NCI-H460 (cell line): ENCODE measurements at regions not wholly inside any gene's neighbourhood (a gene's known extent, or its start where the extent isn't known, plus 50 kb on each side); places are given as distances from the start of the nearest gene placed in this dataset.

Source experiments
- DNase-seq: peaks from one replicate; pipeline ENCODE4 v3.0.0-alpha.2; 2016; ENCODE audit warnings: low read depth; ENCODE audit errors: extremely low read depth

DNA sequence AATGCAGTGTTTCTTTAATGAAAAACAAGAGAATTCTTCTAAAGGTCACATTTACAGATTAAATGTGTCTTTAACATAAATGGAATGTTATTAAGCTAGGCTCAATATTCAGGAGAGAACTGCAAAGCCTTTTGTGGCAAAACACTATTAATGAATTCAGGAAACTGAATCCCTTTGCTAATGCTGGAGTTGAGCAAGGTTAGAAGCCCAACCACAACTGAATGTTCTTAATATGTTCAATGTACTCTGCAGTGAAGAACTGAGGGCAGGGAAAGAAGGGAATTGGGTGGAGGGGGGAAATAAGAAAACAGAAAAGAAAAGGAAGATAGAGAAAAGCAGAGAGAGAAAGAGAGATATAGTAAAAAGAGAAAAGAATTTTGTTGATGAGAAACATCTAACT, 276.7 kb upstream of the TMEM161B start:
- DNase-seq = no peak

DNA sequence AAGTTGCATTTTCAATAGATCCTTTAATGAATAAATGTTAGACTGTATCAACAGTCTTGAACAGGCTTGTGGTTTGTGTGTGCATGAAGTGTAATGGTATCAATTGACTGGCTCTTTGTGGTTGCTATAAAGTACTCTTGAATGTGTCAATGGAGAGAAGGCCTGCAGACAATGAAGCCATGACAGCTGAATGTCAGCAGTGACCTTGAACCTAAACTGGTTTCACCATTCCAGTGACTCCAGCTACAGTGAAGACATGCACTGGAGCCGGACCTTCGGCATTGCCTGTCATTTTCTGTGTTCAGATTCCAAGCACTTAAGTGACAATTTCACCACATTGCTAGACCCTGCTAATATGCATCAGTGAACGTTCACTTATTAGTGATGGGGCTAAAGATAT, 276.0 kb upstream of the TMEM161B start:
- no peak for DNase-seq

DNA sequence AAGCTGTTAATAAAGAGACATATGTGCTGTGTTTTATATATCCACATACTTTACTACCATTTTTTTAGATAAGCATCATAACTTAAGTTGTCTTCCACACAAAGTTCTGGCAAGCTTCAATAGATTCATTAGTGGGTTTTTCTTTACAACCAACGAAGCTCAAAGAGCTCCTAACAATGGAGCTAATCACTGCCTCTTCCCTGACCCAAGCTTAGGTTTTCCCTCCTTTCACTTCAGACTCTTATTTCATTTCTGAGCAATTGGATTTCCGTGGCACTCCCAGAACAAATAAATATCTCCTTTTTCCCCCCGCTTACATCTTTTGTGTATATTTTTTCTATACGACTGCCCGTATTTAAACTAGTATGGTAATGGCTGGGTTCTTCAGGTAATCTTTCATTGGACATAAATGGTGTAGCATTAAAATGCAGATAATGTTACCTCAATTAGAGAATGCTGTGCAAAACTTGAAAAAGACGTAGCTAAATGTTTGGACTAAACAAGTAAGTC, 275.5 kb upstream of the TMEM161B start:
- DNase-seq = no peak

DNA sequence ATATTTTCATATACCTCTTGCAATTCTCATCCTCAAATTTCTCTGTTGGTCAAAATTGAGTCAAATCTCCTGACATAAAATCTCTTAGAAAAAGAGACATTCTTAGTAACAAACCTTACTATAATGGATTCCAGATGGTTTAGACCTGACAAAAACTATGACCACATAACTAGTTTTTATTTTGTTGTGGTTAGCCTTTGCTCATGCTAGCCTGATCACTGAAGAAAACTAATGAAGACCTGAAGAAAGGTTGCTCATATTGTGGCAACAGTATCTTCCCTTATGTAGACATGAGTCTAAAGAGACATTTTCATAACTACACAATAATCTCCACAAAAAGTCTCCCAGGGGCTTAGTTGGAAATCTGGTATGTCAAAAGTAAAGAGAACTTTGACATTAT, 274.1 kb upstream of the TMEM161B start:
- DNase-seq = no peak

DNA sequence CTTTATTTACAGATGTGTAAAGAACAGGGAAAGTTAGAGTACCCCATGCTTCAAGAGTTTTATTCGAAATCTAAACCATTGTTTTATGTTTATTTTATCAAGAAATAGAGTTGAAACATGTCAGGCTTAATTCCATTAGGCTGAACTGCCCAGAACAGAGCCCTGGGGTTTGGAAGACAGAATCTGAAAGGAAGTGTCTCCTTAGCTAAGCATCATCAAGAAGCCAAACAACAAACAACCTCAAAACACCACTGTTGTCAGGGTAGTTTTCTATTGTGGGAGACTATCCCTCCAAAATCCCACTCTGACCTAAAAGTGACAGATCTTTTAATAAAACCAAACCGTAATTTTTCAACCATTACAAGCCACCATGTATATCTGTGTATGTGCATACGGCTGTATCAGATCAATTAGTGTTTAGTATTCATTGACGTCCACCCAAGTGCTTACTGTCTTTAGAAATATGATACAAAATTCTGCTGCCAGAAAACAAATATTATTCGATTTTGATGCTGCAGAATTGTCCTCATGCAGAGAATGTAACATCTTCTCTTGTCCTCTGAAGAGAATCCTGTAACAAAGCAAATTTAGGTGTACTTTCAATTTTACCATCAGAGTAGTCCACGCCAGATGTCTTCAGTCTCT, 271.9 kb upstream of the TMEM161B start:
- DNase-seq = no peak

DNA sequence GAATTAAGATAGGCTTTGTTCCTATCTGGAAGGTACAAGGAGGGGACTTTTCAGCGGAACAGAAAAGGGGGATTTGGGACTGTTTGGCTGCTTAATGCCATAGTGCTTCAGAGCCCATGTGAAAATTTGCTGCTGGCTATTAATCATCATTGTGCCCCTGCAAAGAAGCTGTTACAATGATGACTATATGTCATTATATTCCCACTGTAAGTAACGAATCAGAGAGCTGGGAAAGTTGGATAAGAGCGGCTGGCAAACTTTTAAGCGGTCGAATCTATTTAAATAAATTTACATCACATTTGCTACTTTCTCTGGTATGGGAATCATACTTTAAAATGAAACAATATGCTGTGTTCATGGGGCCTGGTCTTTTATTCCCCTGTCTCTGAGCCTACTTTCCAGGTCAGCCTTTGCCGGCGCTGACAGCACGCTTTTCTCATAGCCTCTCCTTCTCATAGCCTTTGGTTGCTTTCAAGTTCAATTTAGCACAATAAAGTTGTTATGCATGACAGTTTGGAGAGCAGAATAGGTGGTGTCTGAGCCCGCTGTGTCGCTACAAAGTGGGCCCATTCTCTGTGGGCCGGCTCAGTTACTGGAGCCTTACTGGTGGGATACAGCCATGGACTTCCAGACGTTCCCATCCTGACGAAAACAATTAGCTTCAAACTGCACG, 271.2 kb upstream of the TMEM161B start:
- DNase-seq = no peak

DNA sequence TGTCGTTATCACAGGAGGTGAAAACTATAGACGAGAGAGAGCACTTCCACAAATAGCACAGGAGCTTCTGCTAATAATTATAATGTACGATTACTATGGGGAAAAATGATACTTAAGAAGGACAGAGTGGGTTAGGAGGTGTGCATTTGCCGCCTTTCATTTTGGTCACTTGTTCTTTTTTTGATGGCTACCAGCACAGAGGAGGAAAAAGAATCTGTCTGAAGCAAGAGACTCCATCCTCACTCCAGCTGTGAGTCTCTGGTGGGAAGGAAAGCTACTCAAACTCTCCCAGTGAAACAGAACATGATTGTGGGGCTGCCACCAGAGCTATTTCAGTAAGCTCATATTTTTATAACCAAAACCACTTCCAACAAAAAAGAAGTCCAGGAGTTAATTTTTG, 270.4 kb upstream of the TMEM161B start:
- no peak for DNase-seq

DNA sequence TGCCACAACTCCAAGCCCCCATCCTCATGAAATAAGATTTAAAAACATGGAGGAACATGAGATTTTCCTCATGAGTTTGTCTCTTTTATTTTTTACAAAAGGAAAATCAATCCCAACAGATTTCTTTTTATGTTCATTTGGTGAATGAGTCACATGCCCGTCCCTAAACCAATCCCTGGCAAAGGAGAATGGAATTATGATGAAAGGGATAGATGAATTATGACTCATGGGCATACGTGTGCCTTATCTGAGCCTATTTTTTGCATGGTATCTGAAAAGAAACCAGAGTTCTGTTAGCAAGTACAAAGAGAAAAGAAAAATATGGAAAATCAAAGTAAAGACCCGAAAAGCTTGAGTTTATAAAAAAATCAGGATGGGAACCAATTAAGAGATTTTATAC, 267.5 kb upstream of the TMEM161B start:
- DNase-seq = no peak

DNA sequence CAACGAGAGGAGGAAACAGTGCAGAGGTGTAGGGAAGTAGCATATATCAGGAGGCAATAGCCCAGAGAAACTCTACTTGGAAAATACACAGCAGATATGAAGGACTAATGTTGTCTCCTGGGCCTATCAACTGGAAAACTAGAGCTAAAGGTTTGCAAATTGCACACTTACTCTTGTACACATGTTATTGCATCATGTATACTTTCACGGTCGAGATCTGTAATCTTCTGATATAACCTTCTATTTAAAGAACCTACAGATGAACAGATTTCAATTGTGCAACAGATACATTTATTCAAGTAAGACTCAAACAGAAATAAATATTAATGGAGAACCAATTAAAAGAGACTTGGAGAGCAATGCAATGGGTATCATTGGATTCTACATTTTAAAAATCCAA, 256.3 kb upstream of the TMEM161B start:
- no peak for DNase-seq

DNA sequence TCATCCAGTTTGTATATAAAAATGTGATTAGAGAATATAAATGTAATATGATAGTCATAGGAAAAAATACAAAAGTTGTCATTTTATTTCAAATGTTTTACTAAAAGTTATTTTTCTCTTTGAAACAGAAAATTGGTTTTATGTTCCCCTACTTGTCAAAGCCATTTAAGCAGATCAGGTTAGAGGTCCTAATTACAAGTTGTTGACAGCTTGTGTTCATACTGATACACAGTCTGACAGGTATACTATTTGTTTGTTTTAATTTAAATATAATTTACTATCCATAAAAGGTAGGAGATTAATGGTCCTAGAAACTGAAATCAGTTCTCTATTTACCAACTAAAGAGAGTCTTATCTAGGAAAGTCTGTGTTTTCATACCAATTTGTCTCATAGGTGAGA, 250.4 kb upstream of the TMEM161B start:
- DNase-seq = no peak

DNA sequence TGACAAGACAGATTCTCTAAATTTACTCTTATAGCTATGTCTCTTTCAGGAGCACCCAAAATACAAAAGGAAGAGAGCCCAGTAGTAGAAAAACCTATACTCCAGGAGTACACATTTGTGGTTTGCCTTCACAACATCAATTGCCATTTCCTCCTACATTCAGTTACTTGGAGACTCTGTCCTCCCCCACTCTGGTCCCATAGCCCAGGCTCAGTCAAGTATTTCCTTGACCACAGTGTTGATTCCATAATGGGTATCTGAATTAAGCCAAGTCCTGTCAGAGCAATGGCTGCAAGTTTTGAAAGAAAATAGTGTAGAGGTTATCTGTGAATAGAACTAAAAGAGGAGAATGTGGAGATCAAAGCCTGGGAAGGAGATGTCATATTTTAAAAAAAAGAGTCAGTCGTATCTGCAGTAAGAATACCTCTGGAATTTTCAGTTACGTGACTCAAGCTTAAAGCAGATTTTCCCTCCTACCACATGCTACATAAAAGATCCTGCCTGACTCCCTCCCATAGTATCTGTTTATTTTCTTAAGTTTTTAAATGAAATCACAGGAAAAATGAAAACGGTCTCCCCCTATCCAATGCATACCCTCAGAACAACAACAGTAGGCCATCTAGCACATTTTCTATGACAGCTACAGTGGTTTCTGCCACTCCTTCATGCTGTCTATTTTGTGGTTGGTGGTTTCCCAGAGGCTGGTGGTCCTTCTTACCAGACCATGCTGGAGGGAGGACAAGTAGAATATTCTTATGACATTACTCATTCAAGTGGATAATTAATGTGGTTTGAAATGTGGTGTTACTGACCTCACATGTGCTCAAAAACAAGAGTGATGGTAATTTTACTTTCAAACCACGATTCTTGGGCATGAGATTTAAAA, 249.7 kb upstream of the TMEM161B start:
- DNase-seq = no peak

DNA sequence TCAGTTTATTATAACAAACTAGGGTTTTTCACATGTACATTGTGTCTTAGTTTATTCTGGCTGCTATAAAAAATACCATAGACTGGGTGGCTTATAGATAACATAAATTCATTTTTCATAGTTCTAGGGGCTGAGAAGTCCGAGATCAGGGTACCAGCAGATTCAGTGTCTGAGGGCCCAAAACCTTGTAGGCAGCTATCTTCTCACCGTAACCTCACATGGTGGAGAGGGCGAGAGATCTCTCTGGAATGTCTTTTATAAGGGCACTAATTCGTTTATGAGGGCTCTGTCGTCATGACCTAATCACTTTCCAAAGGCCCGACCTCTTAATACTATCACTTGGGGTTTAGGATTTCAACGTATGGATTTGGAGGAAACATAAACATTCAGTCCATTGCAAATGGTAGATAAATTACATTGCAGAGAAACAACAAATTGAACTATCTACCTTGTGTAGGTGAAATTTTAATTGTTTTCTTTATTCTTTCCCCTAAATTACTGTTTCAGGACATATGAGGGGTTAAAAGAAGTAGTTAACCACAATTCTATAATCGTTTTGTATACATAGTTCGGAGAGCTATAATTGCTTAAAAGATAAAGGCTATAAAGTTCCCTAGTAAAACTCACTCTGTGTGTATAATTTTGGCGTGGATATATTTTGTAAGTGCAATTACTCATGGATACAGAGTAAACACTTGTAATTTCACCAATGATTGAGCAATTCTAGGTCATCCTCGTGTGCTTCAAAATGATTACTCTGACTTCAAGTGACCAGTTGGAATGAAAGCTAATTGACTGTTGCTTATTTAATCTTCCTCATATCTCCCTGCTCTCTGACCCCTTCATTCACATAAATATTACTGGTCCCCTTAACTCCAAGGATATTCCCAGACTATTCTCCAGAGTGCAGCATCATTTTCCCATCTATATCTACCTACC, 247.5 kb upstream of the TMEM161B start:
- no peak for DNase-seq

DNA sequence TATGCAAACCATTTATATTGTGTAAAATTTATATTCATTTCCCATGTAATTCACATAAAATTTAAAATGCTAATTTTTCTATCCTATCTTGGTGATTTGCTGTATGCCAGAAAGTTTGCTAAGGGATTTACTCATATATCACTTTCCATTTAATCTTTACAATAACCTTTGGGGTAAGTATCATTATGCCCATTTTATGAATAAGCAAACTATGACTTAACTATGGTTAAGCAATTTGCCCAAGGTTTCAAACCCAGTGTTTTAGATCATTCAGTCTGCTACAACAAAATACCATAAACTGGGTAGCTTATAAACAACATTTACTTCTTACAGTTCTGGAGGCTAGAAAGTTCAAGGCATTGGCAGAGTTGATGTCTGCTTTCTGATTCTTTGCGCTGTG, 246.4 kb upstream of the TMEM161B start:
- no peak for DNase-seq

DNA sequence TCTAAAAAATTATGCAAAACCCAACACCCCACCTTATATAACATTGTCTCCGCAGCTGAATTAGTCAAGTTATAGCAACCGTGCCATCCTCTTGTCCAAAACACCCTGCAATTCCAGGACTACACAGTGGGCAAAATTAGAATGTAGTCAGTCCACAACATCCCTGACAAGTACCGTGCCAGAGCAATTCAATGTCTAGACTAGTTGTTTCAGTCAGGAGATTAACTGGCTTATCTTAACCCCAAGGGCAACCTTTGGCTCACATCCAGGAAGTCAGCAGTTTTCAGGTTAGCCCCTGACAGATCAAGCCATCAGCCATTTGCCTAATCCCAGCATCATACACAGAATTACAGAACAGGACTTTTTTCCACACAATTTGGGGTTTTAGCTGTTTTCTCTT, 240.8 kb upstream of the TMEM161B start:
- no peak for DNase-seq

DNA sequence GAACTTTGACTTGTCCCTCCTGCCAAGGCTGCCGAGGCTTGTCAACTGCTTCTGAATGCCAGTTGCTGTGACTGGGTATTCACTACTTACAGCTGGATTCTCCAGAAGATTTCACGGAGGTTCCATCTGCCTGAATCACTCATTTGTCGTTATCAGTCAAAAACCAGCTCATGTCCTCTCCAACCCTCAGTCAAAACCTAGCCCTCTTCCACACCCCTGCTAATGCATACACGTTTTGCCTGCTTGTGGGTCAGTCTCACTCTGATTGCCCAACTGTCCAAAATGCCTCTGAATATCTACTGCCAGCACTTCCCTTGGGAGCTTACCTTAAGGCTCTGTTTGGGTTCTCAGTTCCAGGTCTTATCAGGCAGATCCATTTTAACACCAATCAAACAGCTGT, 238.6 kb upstream of the TMEM161B start:
- no peak for DNase-seq

DNA sequence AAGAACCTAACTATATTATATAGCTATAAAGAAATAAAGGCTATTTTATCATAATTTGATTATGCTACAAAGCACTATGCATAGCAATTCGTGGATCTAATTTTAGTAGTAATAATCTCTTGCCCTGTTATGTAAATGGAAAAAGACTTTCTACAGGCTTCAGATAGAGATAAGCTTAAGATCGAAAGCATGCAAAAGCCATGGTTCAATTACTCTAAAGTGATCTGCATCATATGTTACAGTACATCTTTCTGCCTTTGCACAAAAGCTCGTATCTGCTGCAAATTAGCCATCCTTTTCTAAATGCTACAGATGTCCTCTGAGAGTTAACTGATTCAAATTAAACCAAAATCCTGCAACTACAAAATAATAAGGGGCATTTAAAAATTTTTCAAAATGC, 234.8 kb upstream of the TMEM161B start:
- no peak for DNase-seq

DNA sequence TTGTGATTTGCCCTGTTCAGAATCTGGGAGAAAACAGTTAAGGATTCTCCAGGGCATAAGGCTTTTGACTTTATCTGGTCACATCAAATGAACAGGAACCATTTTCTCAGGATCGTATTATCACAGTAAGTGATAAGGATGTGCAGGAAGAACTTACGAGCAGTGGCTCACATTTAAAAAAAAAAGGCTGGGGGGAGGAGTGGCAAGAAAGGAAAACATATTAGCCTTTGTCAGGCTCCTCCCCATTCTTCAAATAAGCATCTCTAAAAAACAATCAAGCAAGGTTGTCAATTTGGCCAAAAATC, 234.3 kb upstream of the TMEM161B start:
- DNase-seq = no peak

DNA sequence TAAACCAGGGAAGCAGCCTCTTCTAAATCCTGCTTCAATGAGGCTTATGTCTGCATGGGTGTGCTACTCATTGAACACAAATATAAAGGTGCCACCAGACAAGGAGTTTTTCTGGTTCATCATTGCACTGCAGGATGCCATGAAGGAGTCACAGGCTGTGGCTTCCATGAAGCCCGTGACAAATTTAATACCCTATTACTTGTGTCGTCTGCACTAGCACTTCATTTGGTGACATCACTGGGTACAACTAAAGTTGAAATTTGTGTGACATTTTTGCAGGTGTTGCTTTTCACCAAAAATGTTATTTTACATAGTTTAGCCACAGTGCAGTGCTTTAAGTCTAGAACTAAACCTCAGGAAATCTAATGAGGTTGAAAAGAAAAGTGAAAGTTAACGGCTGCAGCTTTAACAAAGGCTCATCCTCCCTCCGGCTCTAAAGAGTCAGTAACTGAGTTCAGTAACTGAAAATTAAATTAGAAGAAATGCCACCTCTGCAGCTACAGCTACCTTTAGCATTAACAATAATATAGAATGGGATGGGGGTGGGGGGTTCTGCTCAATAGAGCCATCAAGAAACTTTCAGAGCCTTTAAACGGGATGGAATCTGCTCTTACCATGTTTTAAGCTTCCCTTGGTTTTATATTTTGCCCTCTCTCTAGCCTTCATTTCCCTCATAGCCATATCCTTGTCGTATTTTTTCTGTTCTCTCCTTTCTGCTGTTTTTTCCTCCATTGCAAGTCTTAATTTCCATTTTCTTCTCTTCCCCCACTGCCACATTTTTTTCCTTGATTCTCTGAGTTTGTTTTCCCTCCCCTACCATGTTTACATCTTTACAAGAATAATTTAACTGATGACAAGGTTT, 233.8 kb upstream of the TMEM161B start:
- DNase-seq = no peak

DNA sequence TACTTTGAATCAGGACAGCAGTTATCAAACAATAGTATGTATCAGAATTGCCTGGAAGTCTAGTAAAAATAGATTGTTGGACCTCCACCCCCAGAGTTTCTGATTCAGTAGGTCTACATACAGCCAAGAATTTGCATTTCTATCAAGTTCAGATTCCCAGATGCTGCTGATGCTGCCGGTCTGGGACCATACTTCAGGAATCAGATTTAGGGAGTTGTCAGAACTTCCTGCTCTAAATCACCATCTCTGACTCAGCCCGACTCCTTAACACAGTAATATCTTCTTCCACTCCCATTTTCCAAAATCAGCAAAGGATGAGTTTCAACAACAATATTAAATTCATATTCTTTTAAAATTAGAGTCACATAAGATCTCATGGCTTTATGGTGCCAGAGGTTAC, 227.2 kb upstream of the TMEM161B start:
- no peak for DNase-seq

DNA sequence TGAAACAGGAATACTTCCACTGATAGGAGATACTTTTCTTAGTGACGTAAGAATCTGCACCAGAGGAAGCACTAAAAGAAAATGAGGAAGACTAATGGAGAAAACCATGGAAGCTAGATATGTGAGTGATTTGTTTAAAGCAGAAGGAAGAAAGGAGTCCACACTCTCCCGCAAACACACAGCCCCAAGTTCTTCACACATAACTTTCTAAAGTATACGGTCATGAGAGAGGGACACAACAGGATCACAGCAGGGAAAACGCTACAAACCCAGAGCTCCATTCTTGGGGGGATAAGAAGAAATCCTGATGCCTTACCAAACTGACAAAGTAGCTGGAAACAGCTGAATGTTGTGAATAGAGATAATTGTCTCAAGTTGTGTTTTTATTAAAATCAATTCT, 222.2 kb upstream of the TMEM161B start:
- DNase-seq = no peak
